IPS-NIHi7 (cell line): ENCODE measurements at regions not wholly inside any gene's neighbourhood (a gene's known extent, or its start where the extent isn't known, plus 50 kb on each side); places are given as distances from the start of the nearest gene placed in this dataset.

Experiments
- DNase-seq: peaks from one replicate; pipeline ENCODE4 v3.0.0; 2012; ENCODE audit warnings: mixed read lengths; ENCODE audit errors: extremely low spot score

DNA sequence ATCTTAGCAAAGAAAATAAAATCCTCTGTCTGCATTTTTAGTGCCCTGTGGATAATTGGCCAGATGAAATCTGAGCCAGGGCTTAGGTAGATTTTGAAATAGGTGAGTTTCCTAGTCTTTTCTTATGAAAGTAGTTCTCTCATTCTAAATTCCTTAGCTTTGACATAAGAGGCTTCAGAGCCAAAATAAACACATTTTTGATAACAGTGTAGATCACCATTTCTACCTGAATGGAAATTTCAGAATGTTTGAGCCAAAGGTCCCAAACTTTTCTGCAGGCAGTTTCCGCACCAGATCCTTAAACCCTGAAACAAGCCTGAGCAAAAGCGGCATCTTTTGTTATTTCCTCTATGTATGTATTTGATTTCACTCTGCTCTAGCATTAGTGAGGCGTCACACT lies 551.2 kb downstream of the EFNB2 start:
- no peak for DNase-seq

GRCh38 chr13:105982219-105982930 lies 553.1 kb downstream of the EFNB2 start:
- DNase-seq = peak; percentile 67

DNA sequence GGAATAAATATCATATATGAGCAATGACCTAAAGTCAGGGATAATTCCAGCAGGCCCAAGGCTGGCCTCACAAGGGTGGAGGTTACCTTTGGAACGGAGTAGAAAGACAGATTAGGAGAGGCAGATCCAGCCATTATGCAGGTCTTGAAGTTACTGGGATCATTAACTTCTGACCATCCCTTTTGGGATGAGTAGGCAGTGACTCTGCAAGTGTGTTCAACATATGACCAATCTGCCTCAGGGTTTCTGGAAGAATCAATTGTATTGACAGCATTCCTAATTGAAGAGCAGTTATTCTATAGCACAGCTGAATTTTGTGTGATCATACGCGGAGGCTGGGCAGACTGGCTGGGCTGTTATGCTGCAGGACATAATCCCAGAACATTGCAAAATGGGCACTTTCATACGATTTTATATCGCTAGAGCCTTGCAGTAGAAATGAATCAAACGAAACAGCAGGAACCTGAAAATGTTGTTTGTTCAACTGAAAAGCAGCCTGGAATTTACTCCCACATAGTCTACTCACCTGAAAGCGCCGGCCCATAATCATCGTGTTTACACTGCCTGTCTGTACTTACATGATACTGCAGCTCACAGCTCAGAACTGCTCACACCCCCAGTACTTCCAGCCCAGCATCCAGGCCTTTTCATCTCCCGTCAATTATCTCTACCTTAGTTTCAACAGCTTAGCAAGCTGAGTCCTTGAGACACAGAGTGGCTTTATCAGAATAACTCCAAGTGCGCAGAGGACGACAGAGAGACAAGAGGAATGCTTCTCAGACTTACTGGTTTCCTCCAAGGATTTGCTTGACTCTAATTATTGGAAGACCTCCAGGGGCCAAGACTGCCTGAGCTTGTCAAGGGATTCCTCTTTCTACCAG lies 556.1 kb downstream of the EFNB2 start:
- no peak for DNase-seq

DNA sequence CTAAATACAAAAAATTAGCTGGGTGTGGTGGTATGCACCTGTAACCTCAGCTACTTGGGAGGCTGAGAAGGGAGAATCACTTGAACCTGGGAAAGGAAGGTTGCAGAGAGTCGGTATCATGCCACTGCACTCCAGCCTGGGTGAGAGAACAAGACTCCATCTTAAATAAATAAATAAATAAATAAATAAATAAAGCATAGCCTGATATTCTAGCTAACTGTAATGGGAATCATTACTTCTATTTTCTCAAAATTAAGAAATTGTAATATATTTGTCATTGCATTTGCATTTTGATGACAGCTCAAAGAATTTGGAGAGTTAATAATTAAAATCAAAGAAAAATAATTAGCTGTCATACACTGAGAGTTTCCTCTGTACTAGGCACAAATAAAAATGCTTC lies 561.1 kb downstream of the EFNB2 start:
- DNase-seq = no peak

DNA sequence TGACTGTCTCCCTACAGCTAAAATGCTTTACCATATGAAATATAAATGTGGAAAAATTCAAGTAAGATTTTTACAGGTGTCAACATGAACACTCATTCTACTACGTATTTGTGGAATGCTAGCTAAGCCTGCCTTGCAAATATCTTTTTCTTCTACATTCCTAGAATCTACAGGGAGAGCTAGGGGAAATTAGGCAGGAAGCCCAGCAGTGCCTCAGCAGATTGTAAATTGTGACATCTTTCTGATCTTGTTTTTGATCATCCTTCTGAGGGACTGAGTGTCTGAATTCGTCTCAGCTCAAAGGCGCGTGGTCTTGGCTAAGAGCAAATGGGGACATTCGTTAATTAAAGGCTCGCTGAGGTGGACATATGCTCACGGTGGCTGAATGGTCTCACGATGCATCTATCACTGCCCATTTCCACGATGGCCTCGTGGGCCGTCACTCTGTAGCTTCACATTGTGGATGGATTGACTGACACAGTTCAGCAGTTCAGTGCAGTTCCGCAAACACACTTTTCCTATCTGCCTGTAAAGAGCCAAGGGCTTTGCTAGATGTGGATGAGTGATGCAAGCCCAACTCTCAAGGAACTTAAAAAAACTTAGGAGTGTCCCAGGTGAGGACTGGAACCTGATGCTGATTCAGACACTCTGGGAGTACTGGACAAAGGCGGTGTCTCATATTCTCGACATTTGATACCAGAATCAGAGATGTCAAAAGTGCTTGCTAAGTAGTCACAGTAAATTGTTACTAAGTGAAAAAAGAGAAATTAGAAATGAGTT lies 562.5 kb downstream of the EFNB2 start:
- DNase-seq = no peak

DNA sequence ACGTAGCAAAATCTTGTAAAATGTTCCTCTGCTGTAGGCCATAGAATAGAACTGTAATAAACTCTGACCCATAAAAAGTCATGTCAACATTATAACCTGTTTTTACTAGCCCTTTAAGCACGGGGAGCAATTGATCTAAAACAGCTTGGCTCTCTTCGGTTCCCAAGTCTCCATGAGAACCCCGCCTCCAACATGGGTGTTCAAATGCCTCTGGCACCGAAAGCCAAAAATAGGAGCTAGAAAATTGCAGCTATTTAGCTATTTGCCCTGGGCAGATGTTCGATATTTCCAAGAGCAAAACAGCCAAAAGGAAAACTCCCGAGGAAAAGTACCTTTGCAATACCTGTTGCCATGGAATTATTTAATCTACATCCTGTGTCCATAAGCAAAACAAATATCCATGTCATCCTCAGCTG lies 563.1 kb downstream of the EFNB2 start:
- DNase-seq = no peak

DNA sequence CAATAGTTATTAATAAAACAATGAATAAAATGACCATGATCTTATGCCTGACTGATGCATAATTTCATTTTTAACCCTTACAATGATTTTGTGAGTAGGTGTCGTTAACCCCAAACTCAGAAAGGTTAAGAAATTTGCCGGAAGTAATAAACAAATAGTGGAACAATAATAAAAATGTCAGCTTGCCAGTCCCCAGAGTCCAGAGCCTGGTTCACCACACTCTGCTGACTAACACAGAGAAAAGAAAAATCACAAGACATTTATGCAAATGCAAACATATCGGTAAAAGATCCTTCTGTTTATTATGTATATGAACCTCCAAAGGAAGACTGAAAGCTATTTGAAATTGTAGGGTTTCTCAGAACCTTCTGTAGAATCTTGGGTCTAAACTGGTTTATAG lies 563.7 kb downstream of the EFNB2 start:
- no peak for DNase-seq

DNA sequence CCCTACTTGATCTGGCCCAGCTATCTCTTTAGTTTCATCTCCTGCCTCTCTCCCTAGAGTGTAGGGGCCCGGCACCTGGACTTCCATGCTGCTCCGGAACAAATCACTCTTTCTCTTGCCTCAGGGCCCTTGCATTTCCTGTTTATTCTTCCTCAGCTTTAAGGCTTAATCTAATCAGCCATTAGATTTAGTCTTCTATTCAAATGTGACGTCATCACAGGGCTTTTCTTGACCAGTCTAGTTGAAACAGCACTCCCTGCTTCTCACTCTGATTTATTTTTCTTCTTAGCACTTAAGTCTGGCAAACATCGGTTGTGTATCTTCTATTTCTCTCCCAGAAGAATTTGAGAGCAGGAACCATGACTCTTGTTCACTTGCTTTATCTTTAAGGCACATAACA lies 564.1 kb downstream of the EFNB2 start:
- DNase-seq = no peak

GRCh38 chr13:105969761-105970160 lies 565.7 kb downstream of the EFNB2 start:
- no peak for DNase-seq

- DNase-seq = no peak
Observed at GRCh38 chr13:105965910-105966309, 569.6 kb downstream of the EFNB2 start.

GRCh38 chr13:105962080-105962479 lies 573.4 kb downstream of the EFNB2 start:
- no peak for DNase-seq

- DNase-seq = no peak
Observed at GRCh38 chr13:105961438-105961837, 574.0 kb downstream of the EFNB2 start.

GRCh38 chr13:105960326-105960725 lies 575.1 kb downstream of the EFNB2 start:
- no peak for DNase-seq

DNA sequence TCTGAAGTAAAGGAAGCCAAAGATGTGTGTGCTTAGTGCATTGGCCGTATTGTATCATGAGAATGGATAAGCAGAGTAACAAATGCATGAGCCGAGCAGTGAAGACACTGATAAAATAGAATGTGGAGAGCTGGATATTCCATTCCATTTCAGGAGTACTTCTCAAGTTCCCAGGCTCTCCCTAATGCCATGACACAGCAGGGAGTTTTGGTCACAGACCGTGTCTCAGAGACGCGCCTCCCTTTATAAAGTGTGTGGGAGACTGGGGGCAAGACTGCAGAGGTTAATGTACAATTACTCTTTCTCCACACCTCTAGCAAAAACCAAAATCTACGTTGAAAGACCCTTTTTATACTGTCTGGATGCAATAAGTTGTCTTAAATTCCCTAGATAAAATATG lies 575.6 kb downstream of the EFNB2 start:
- DNase-seq = no peak

- no peak for DNase-seq
Observed at GRCh38 chr13:105957769-105958438, 577.6 kb downstream of the EFNB2 start.

GRCh38 chr13:105956921-105957320 lies 578.5 kb downstream of the EFNB2 start:
- no peak for DNase-seq

- DNase-seq = no peak
Observed at GRCh38 chr13:105952973-105953290, 582.5 kb downstream of the EFNB2 start.

- DNase-seq = no peak
Observed at GRCh38 chr13:105952233-105952972, 583.1 kb downstream of the EFNB2 start.

DNA sequence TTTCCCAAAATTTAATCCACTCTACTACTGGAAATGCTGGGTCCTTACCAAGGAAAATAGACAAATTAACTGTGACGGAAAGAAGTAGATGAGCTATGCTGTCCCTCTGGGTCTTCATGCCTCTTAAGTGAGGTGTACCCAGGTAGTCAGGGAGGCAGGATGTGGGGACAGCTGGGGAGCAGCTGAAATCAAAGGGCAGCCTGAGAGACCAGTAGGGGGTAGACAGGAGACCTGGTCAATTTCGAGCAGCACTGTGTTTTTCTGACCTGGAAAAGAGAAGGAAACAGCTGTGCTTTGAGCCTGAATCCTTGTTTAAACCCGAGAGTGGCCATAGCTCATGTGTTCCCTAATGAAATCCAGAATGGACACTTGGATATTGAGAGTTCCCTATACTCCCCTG lies 587.3 kb downstream of the EFNB2 start:
- DNase-seq = no peak

- no peak for DNase-seq
Observed at GRCh38 chr13:105940882-105941281, 594.6 kb downstream of the EFNB2 start.

- DNase-seq = peak; percentile 45
Observed at GRCh38 chr13:105937451-105937850, 598.0 kb downstream of the EFNB2 start.
